HUDEP-2 (cell line): ENCODE measurements at regions not wholly inside any gene's neighbourhood (a gene's known extent, or its start where the extent isn't known, plus 50 kb on each side); places are given as distances from the start of the nearest gene placed in this dataset.
"Not testable (repeated sequence)": the region's sequence is repeated elsewhere in the genome, so short reads cannot be mapped to it uniquely, and the experiment has no call there.

Experiments
- DNase-seq, 76 experiments: peaks; one replicate each; lab custom pipeline; 2025; ENCODE audit not compliant: unreplicated experiment in 76 of 76; lab: John Stamatoyannopoulos, UW

GRCh38 chr10:55966101-55966500 is 395.0 kb downstream of the ZWINT start:
- no peak for DNase-seq

- DNase-seq, result no peak
Measured at GRCh38 chr10:55943403-55943802, 417.7 kb downstream of the ZWINT start.

- DNase-seq, result no peak
Measured at GRCh38 chr10:55929291-55929690, 431.8 kb downstream of the ZWINT start.

GRCh38 chr10:55899472-55900147 is 461.4 kb downstream of the ZWINT start:
- not testable (repeated sequence) for DNase-seq

GRCh38 chr10:55897490-55897921 is 463.6 kb downstream of the ZWINT start:
- DNase-seq, result no peak

GRCh38 chr10:55892276-55892675 is 468.8 kb downstream of the ZWINT start:
- no peak for DNase-seq

GRCh38 chr10:55881588-55881987 is 479.5 kb downstream of the ZWINT start:
- no peak for DNase-seq

- DNase-seq, result no peak
Measured at GRCh38 chr10:55873485-55873884, 487.6 kb downstream of the ZWINT start.

GRCh38 chr10:55870186-55870585 is 490.9 kb downstream of the ZWINT start:
- no peak for DNase-seq

- no peak for DNase-seq
Measured at GRCh38 chr10:55867848-55868247, 493.2 kb downstream of the ZWINT start.

GRCh38 chr10:55858730-55859129 is 502.3 kb downstream of the ZWINT start:
- DNase-seq, result no peak

GRCh38 chr10:55852900-55853299 is 508.2 kb downstream of the ZWINT start:
- DNase-seq, result no peak

GRCh38 chr10:55837273-55837672 is 523.8 kb downstream of the ZWINT start:
- no peak for DNase-seq

GRCh38 chr10:55822096-55822495 is 539.0 kb downstream of the ZWINT start:
- no peak for DNase-seq

GRCh38 chr10:55820478-55820877 is 540.6 kb downstream of the ZWINT start:
- DNase-seq, result no peak

- no peak for DNase-seq
Measured at GRCh38 chr10:55820071-55820470, 541.0 kb downstream of the ZWINT start.

GRCh38 chr10:55813451-55814170 is 547.4 kb downstream of the ZWINT start:
- no peak for DNase-seq

GRCh38 chr10:55803055-55803454 is 558.0 kb downstream of the ZWINT start:
- DNase-seq, result no peak

GRCh38 chr10:55801353-55801661 is 559.8 kb downstream of the ZWINT start:
- DNase-seq, result no peak

GRCh38 chr10:55800602-55801352 is 560.3 kb downstream of the ZWINT start:
- DNase-seq, result no peak

GRCh38 chr10:55793024-55793423 is 568.0 kb downstream of the ZWINT start:
- no peak for DNase-seq

GRCh38 chr10:55790276-55790675 is 570.8 kb downstream of the ZWINT start:
- DNase-seq, result not testable (repeated sequence)
